GM12878 (cell line): ENCODE measurements at regions not wholly inside any gene's neighbourhood (a gene's known extent, or its start where the extent isn't known, plus 50 kb on each side); places are given as distances from the start of the nearest gene placed in this dataset.

ENCODE experiments used
- ATAC-seq: fragments of 200-7000 bp; cut with Tn5 transposase; 3 replicates; pipeline ENCODE4 v1.9.1; 2020; ENCODE audit warnings: mild to moderate bottlenecking, moderate library complexity
- BruUV-seq: library from RNA; stranded (reverse); fragments of 400-500 nt; replicated peaks from 2 replicates; lab custom pipeline; 2021; lab: Mats Ljungman, UMichigan
- CTCF ChIA-PET: fragments of 300-600 bp; sonication (Branson Sonifier 250); formaldehyde crosslinking; extraction: SDS; loops from one replicate; lab custom pipeline; 2021; ENCODE audit warnings: inconsistent platforms; lab: Yijun Ruan, JAX
- POLR2A ChIA-PET: fragments of 350-600 bp; formaldehyde crosslinking; extraction: SDS; loops from one replicate; lab custom pipeline; 2021; ENCODE audit warnings: inconsistent platforms; lab: Charles Lee
- RAD21 ChIA-PET: fragments of 300-600 bp; sonication (Branson Sonifier 250); formaldehyde crosslinking; loops from one replicate; lab custom pipeline; 2023; ENCODE audit warnings: antibody characterized with exemption; ENCODE audit not compliant: unreplicated experiment; lab: Charles Lee
- SMC1A ChIA-PET: fragments of 300-600 bp; sonication (Branson Sonifier 250); formaldehyde crosslinking; loops from one replicate; lab custom pipeline; 2023; ENCODE audit not compliant: unreplicated experiment, uncharacterized antibody; lab: Charles Lee
- DNase-seq: peaks from one replicate; pipeline ENCODE4 v3.0.0-alpha.2; 2011; ENCODE audit warnings: low read depth, low spot score
- FAIRE-seq: peaks from 3 replicates; lab custom pipeline; 2011; peaks lifted over from hg19 to GRCh38; lab: Jason Lieb, UNC
- H2AFZ ChIP-seq: 2 replicates; pipeline ENCODE4 v1.6.0; 2011; ENCODE audit warnings: low read depth, low read length, control low read depth; ENCODE audit not compliant: control insufficient read depth
- H3K27ac ChIP-seq: 2 replicates; pipeline ENCODE4 v1.5.1; 2011; ENCODE audit warnings: control low read depth; ENCODE audit not compliant: control insufficient read depth, insufficient read depth
- H3K27me3 ChIP-seq, 2 experiments: replicated peaks in 1 of 2; 2 replicates each; pipeline versions ENCODE4 v1.6.0 to v1.6.1; 2011; ENCODE audit warnings: low read length in 1 of 2; ENCODE audit not compliant: control insufficient read depth in 2 of 2, insufficient read depth in 2 of 2
- H3K36me3 ChIP-seq, 2 experiments: 2 replicates each; pipeline ENCODE4 v1.5.1; 2011; ENCODE audit warnings: low read length in 1 of 2; ENCODE audit not compliant: control insufficient read depth in 2 of 2, insufficient read depth in 2 of 2
- H3K4me1 ChIP-seq: 2 replicates; pipeline ENCODE4 v1.6.1; 2011; ENCODE audit warnings: mild to moderate bottlenecking, low read length, moderate library complexity, mixed read lengths; ENCODE audit not compliant: control insufficient read depth, insufficient read depth
- H3K4me2 ChIP-seq: 2 replicates; pipeline ENCODE4 v1.6.0; 2011; ENCODE audit warnings: control low read depth; ENCODE audit not compliant: control insufficient read depth, insufficient read depth
- H3K4me3 ChIP-seq: fragments of 200-600 bp; sonication (generic); 2 replicates; pipeline ENCODE4 v1.5.1; 2016
- H3K79me2 ChIP-seq: 2 replicates; pipeline ENCODE4 v1.6.0; 2011; ENCODE audit warnings: low read length; ENCODE audit not compliant: control insufficient read depth, insufficient read depth
- H3K9ac ChIP-seq: 2 replicates; pipeline ENCODE4 v1.8.0; 2011; ENCODE audit warnings: low read length, control low read depth, mixed read lengths; ENCODE audit not compliant: control insufficient read depth, insufficient read depth
- H3K9me3 ChIP-seq: replicated peaks from 3 replicates; pipeline ENCODE4 v1.5.1; 2011; ENCODE audit warnings: mild to moderate bottlenecking, low read length; ENCODE audit not compliant: control insufficient read depth, insufficient read depth
- H4K20me1 ChIP-seq: 2 replicates; pipeline ENCODE4 v1.6.0; 2011; ENCODE audit not compliant: control insufficient read depth, insufficient read depth
- BRCA1 ChIP-seq: IDR thresholded peaks from 2 replicates; pipeline ENCODE4 v1.6.1; 2011; ENCODE audit warnings: low read depth, low read length, improper control_type of control experiment
- CEBPB ChIP-seq, 2 experiments: fragments of 150-350 bp in 1 of 2; IDR thresholded peaks; 2 replicates each; pipeline ENCODE4 v1.6.1; 2012 to 2014; ENCODE audit warnings: low read depth in 2 of 2, low read length in 2 of 2, borderline replicate concordance in 1 of 2, inconsistent platforms in 1 of 2
- CREM ChIP-seq: IDR thresholded peaks from 2 replicates; pipeline ENCODE4 v1.6.1; 2014; ENCODE audit warnings: antibody characterized with exemption, low read depth
- DPF2 ChIP-seq: fragments of 450-650 bp; IDR thresholded peaks from 2 replicates; pipeline ENCODE4 v1.6.1; 2017; ENCODE audit warnings: mild to moderate bottlenecking
- HDGF ChIP-seq: fragments of 450-650 bp; IDR thresholded peaks from 2 replicates; pipeline ENCODE4 v1.6.1; 2016; ENCODE audit warnings: antibody characterized with exemption
- KDM1A ChIP-seq: fragments of 200-600 bp; sonication (generic); IDR thresholded peaks from 2 replicates; pipeline ENCODE4 v1.6.1; 2016; ENCODE audit warnings: borderline replicate concordance
- MYB ChIP-seq: fragments of 150-350 bp; IDR thresholded peaks from 2 replicates; pipeline ENCODE4 v1.6.1; 2014; ENCODE audit warnings: mild to moderate bottlenecking, low read depth, low read length, borderline replicate concordance
- NFYA ChIP-seq: IDR thresholded peaks from 2 replicates; pipeline ENCODE4 v1.6.1; 2011; ENCODE audit warnings: low read depth, mild to moderate bottlenecking, low read length, improper control_type of control experiment, borderline replicate concordance
- RAD51 ChIP-seq: fragments of 450-650 bp; IDR thresholded peaks from 2 replicates; pipeline ENCODE4 v1.6.1; 2016; ENCODE audit warnings: moderate library complexity, mild to moderate bottlenecking, inconsistent platforms
- RFX5 ChIP-seq: IDR thresholded peaks from 2 replicates; pipeline ENCODE4 v1.6.1; 2011; ENCODE audit warnings: low read depth, low read length, improper control_type of control experiment
- SMAD1 ChIP-seq: fragments of 450-650 bp; IDR thresholded peaks from 2 replicates; pipeline ENCODE4 v1.6.1; 2018; ENCODE audit warnings: mild to moderate bottlenecking, low read depth; ENCODE audit not compliant: partially characterized antibody
- TAF1 ChIP-seq: IDR thresholded peaks from 2 replicates; pipeline ENCODE4 v1.6.1; 2011; ENCODE audit warnings: mild to moderate bottlenecking, low read depth, low read length, borderline replicate concordance
- WGBS: methylation state at CpG from one replicate; pipeline ENCODE4 v1.1.6; 2016; ENCODE audit warnings: low lambda C conversion rate; ENCODE audit not compliant: insufficient replicate concordance, insufficient coverage; ENCODE audit errors: missing lambda C conversion rate; 5-methylcytosine and 5-hydroxymethylcytosine counted together
- in situ Hi-C: fragments of 300-500 bp; cut with MboI; formaldehyde crosslinking; loops from 9 replicates; pipeline ENCODE4 v1.14.3; 2018; ENCODE audit warnings: mixed read lengths
- intact Hi-C: fragments of 100-400 bp; cut with micrococcal nuclease; formaldehyde crosslinking; loops from one replicate; pipeline ENCODE4 v1.14.2; 2022; ENCODE audit not compliant: unreplicated experiment
- TF ChIP-seq, protein P1 (sequence below): fragments of 450-650 bp; IDR thresholded peaks from 2 replicates; pipeline ENCODE4 v1.6.1; 2017; ENCODE audit warnings: borderline replicate concordance
- TF ChIP-seq, protein P2 (sequence below): fragments of 450-650 bp; IDR thresholded peaks from 2 replicates; pipeline ENCODE4 v1.6.1; 2017; ENCODE audit warnings: mild to moderate bottlenecking, moderate library complexity

DNA sequence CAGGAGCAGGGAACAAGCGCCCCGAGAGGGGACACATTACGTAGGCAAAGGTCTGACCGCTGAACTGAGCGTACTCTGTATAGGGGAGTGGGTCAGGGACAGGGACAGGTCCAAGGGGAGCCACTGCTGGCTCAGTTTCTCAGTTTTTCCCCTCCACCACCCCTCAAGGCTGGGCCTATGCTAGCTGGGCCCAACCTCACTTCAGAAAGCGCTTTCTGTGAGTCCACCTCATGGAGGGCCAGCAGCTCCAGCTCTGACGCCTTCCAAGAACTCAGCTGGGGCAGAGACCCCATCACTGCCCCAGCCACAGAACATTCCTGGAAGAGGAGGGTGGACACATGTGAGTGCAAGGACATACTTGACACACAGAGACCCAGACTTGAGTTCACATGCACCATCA, 242.0 kb downstream of the FOXD2 start:
- 35% methylated on average over 7 of the region's 7 CpGs for WGBS
- POLR2A ChIA-PET, result no interaction called here
- no peaks in the 10 kb centered on the region for H3K79me2 ChIP-seq
- intact Hi-C loops, result no loop called here
- SMC1A ChIA-PET, result no interaction called here
- ATAC-seq (no peak), DNase-seq (no peak), FAIRE-seq (no peak)
- CTCF ChIA-PET, result no interaction called here
- no peaks in the 10 kb centered on the region; a peak in 2 of 4 replicates for H3K27me3 ChIP-seq
- no peak overlapping the region for H3K4me2 ChIP-seq
- in situ Hi-C loops, result no loop called here
- no TSS peak for BruUV-seq
- H3K9me3 ChIP-seq, result no peaks in the 10 kb centered on the region
- H3K4me3 ChIP-seq, result no peak overlapping the region
- H3K4me1 ChIP-seq, result no peaks in the 10 kb centered on the region
- H3K27ac ChIP-seq, result no peak overlapping the region
- TF ChIP-seq TAF1 (no peak), DPF2 (no peak), BRCA1 (no peak), NFYA (no peak), MYB (no peak), SMAD1 (no peak), HDGF (no peak), RAD51 (no peak), CEBPB (IDR thresholded peaks at IDR 0.05; ENCODE audit: borderline replicate concordance in 1 of 2, low read depth in 2 of 2, low read length in 2 of 2) (no peak), RFX5 (no peak), KDM1A (no peak), CREM (no peak)
- TF ChIP-seq, protein P1, sequence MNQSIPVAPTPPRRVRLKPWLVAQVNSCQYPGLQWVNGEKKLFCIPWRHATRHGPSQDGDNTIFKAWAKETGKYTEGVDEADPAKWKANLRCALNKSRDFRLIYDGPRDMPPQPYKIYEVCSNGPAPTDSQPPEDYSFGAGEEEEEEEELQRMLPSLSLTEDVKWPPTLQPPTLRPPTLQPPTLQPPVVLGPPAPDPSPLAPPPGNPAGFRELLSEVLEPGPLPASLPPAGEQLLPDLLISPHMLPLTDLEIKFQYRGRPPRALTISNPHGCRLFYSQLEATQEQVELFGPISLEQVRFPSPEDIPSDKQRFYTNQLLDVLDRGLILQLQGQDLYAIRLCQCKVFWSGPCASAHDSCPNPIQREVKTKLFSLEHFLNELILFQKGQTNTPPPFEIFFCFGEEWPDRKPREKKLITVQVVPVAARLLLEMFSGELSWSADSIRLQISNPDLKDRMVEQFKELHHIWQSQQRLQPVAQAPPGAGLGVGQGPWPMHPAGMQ, result no peak
- TF ChIP-seq, protein P2, sequence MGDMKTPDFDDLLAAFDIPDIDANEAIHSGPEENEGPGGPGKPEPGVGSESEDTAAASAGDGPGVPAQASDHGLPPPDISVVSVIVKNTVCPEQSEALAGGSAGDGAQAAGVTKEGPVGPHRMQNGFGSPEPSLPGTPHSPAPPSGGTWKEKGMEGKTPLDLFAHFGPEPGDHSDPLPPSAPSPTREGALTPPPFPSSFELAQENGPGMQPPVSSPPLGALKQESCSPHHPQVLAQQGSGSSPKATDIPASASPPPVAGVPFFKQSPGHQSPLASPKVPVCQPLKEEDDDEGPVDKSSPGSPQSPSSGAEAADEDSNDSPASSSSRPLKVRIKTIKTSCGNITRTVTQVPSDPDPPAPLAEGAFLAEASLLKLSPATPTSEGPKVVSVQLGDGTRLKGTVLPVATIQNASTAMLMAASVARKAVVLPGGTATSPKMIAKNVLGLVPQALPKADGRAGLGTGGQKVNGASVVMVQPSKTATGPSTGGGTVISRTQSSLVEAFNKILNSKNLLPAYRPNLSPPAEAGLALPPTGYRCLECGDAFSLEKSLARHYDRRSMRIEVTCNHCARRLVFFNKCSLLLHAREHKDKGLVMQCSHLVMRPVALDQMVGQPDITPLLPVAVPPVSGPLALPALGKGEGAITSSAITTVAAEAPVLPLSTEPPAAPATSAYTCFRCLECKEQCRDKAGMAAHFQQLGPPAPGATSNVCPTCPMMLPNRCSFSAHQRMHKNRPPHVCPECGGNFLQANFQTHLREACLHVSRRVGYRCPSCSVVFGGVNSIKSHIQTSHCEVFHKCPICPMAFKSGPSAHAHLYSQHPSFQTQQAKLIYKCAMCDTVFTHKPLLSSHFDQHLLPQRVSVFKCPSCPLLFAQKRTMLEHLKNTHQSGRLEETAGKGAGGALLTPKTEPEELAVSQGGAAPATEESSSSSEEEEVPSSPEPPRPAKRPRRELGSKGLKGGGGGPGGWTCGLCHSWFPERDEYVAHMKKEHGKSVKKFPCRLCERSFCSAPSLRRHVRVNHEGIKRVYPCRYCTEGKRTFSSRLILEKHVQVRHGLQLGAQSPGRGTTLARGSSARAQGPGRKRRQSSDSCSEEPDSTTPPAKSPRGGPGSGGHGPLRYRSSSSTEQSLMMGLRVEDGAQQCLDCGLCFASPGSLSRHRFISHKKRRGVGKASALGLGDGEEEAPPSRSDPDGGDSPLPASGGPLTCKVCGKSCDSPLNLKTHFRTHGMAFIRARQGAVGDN, result no peak
- no peaks in the 10 kb centered on the region; the same call in 1 of the 2 replicates for H4K20me1 ChIP-seq
- H3K9ac ChIP-seq, result no peak overlapping the region
- RAD21 ChIA-PET, result no interaction called here
- H3K36me3 ChIP-seq, result no peaks in the 10 kb centered on the region
- H2AFZ ChIP-seq, result no peak overlapping the region
